Neural crest cell (in vitro differentiated cells): ENCODE measurements at regions not wholly inside any gene's neighbourhood (a gene's known extent, or its start where the extent isn't known, plus 50 kb on each side); places are given as distances from the start of the nearest gene placed in this dataset.

Experiments
- DNase-seq: peaks from one replicate; pipeline ENCODE4 v3.0.0; 2021; ENCODE audit warnings: low read depth, mixed read lengths, low spot score
- H3K27ac Mint-ChIP-seq: one replicate; pipeline ENCODE4 v1.8.0; 2021; ENCODE audit warnings: mild to moderate bottlenecking, mixed read lengths; ENCODE audit not compliant: unreplicated experiment
- H3K27me3 Mint-ChIP-seq: 2 replicates; pipeline ENCODE4 v1.8.0; 2021; ENCODE audit warnings: low read depth, mild to moderate bottlenecking, mixed read lengths
- H3K36me3 Mint-ChIP-seq: 2 replicates; pipeline ENCODE4 v1.8.0; 2021; ENCODE audit warnings: low read depth, mild to moderate bottlenecking, mixed read lengths
- H3K4me1 Mint-ChIP-seq: 2 replicates; pipeline ENCODE4 v1.8.0; 2021; ENCODE audit warnings: mixed read lengths
- H3K4me3 Mint-ChIP-seq: one replicate; pipeline ENCODE4 v1.8.0; 2021; ENCODE audit warnings: mild to moderate bottlenecking, mixed read lengths
- H3K9me3 Mint-ChIP-seq: 2 replicates; pipeline ENCODE4 v1.8.0; 2021; ENCODE audit warnings: mixed read lengths
- CTCF ChIP-seq: fragments of 200-600 bp; sonication (generic); conservative IDR thresholded peaks from 2 replicates; pipeline ENCODE4 v1.5.0; 2021; ENCODE audit warnings: antibody characterized with exemption, mild to moderate bottlenecking

- H3K4me1 Mint-ChIP-seq = peaks cover 38% of the 10 kb centered on the region
Observed at GRCh38 chr5:167952278-167952995, 339.0 kb upstream of the WWC1 start.

DNA sequence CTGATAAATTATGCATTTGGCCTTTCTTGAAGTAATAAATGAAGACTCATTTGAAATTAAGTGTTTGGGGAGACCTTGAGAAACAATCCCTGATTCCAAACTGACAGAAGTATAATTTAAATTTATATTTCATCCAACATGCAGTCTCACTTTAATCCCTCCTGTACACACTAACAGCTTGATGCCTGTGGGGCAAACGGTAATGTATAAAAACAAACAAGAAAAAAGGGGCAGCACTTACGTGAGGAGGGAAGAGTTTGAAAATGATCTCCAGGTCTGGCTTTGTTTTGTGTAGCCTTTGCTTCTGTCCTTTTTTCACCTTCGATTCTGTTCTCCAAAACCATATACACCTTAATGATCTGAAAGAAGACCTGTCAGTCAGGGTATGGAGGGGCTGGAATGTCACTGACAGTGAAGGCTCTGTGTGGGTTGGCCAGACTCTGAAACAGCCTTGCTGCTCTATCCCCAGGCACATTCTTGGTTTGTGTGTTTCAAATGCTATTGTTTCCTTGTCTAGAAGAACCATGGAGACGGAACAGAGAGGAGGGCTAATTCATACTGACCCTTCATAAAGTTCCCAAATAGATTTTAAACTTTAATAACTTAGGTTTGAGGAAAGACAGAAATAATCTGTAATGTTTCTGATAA, 338.2 kb upstream of the WWC1 start:
- DNase-seq = no peak
- Mint-ChIP-seq H3K27ac (peak overlapping the region; percentile 58), H3K36me3 (peaks cover 32% of the 10 kb centered on the region), H3K4me3 (no peak overlapping the region), H3K9me3 (peaks cover 15% of the 10 kb centered on the region), H3K27me3 (no peaks in the 10 kb centered on the region), H3K4me1 (peaks cover 38% of the 10 kb centered on the region)
- TF ChIP-seq CTCF = no peak

More at GRCh38 chr5:167952278-167952995, 339.0 kb upstream of the WWC1 start:
- Mint-ChIP-seq H3K4me3 (no peak overlapping the region), H3K27ac (peak overlapping the region; percentile 28), H3K36me3 (peaks cover 23% of the 10 kb centered on the region), H3K9me3 (peaks cover 8% of the 10 kb centered on the region), H3K27me3 (no peaks in the 10 kb centered on the region)
- DNase-seq = no peak
- no peak for TF ChIP-seq CTCF

- no peak for TF ChIP-seq CTCF
- no peak overlapping the region for H3K4me3 Mint-ChIP-seq
- peaks cover 12% of the 10 kb centered on the region for H3K4me1 Mint-ChIP-seq
- H3K36me3 Mint-ChIP-seq = peaks cover 24% of the 10 kb centered on the region
- no peak overlapping the region for H3K27ac Mint-ChIP-seq
- peaks cover 13% of the 10 kb centered on the region for H3K9me3 Mint-ChIP-seq
- no peaks in the 10 kb centered on the region for H3K27me3 Mint-ChIP-seq
- no peak for DNase-seq
Observed at GRCh38 chr5:167961731-167962130, 329.7 kb upstream of the WWC1 start.

- H3K9me3 Mint-ChIP-seq = no peaks in the 10 kb centered on the region
- H3K27me3 Mint-ChIP-seq = no peaks in the 10 kb centered on the region
- DNase-seq = no peak
- peaks cover 3% of the 10 kb centered on the region for H3K36me3 Mint-ChIP-seq
- H3K4me3 Mint-ChIP-seq = no peak overlapping the region
- H3K4me1 Mint-ChIP-seq = peaks cover 29% of the 10 kb centered on the region
- TF ChIP-seq CTCF = peak; percentile 37
- H3K27ac Mint-ChIP-seq = no peak overlapping the region
Observed at GRCh38 chr5:167964529-167964928, 326.9 kb upstream of the WWC1 start.

DNA sequence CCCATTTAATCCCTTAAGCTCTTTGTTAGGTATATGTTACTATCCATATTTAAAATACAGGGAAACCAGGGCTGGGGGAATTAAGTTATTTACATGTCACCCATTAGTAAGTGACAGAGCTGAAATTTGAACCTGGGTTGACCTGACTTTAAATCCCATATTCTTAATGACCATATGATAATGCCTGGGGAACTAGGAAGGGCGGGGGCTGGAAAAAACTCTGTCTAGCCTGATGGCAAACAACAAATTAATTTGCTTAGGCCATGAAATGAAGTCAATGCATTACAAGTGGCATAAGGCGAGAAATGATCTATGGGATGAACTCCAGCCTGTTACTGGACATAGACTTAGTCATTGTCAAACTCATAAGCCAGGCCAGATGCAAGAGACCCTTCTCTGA, 325.7 kb upstream of the WWC1 start:
- H3K9me3 Mint-ChIP-seq = no peaks in the 10 kb centered on the region
- no peak for DNase-seq
- peaks cover 29% of the 10 kb centered on the region for H3K4me1 Mint-ChIP-seq
- TF ChIP-seq CTCF = no peak
- H3K27ac Mint-ChIP-seq = peak overlapping the region; percentile 53
- H3K4me3 Mint-ChIP-seq = no peak overlapping the region
- no peaks in the 10 kb centered on the region for H3K27me3 Mint-ChIP-seq
- peaks cover 3% of the 10 kb centered on the region for H3K36me3 Mint-ChIP-seq
